ENCODE measurements at regions not wholly inside any gene's neighbourhood (a gene's known extent, or its start where the extent isn't known, plus 50 kb on each side); places are given as distances from the start of the nearest gene placed in this dataset.

DNA sequence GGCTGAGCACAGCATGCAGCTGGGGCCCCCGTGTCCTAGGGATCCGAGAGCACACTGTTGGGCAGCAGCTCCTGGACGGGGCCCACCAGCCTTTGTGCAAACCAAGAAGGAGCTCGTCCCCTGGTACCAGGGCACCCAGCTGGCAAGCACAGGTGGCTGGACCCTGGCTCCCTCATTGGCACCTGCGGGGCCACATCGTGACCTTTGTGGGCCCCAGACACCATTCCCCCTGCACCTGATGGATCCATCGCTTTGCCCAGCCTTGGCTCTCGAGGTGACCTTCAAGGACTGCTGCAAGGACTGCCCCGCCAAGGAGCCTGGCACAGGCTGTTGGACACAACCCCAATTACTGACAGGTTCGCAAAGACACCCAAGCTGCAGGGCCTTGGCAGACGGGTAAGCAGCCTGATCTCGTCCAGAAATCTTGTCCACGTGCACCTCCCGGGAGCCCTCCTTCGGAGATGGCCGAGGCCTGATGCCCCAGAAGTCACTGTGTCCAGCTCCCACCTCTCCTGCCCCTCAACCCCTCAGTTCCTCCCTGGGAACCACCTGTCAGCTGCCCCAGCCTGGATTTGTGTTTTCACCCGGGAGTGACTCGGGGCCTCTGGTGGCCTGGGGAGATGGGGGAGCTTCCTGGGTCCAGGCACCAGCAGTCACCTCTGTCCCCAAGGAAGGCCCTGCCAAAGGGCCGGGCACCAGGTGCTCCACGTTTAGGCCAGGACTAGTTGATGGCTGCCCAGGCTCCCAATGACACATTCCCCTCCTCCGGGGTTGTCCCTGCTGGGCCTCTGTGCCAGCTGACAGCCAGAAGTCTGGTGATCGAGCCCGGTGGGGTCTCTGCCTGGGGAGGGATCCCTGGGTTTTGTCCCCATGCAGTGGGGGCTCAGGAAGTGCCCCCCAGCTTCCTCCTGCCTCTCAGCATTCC lies 137.1 kb upstream of the PPP1R26 start:
- ATAC-seq = no peak
- TF ChIP-seq, protein P1, sequence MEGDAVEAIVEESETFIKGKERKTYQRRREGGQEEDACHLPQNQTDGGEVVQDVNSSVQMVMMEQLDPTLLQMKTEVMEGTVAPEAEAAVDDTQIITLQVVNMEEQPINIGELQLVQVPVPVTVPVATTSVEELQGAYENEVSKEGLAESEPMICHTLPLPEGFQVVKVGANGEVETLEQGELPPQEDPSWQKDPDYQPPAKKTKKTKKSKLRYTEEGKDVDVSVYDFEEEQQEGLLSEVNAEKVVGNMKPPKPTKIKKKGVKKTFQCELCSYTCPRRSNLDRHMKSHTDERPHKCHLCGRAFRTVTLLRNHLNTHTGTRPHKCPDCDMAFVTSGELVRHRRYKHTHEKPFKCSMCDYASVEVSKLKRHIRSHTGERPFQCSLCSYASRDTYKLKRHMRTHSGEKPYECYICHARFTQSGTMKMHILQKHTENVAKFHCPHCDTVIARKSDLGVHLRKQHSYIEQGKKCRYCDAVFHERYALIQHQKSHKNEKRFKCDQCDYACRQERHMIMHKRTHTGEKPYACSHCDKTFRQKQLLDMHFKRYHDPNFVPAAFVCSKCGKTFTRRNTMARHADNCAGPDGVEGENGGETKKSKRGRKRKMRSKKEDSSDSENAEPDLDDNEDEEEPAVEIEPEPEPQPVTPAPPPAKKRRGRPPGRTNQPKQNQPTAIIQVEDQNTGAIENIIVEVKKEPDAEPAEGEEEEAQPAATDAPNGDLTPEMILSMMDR (IDR thresholded peaks at IDR 0.05 in 4 of 5, conservative IDR thresholded peaks at IDR 0.05 in 1 of 5) = no peak
- TF ChIP-seq POLR2A (IDR thresholded peaks at IDR 0.05) = no peak
- Histone ChIP-seq H3K27me3 (peaks cover 8 to 25% (median 18%) of the 10 kb centered on the region in 3 donors), H3K4me3 (no peak overlapping the region), H3K27ac (no peak overlapping the region), H3K9me3 (no peaks in the 10 kb centered on the region), H3K36me3 (no peaks in the 10 kb centered on the region), H3K4me1 (no peaks in the 10 kb centered on the region)
- intact Hi-C loops (cut with DNase I; ENCODE audit: low total_unique reads) = no loop called here
- in situ Hi-C loops (cut with MboI; ENCODE audit: low sequenced_read_pairs in 4 of 4) = loop anchor here in 2 of 4 donors (10.0 kb wide), 1 partner anchor 258 kb away; the partner anchor contains the start of gene OLFM1 (in 2 of the 2)
- DNase-seq = no peak

DNA sequence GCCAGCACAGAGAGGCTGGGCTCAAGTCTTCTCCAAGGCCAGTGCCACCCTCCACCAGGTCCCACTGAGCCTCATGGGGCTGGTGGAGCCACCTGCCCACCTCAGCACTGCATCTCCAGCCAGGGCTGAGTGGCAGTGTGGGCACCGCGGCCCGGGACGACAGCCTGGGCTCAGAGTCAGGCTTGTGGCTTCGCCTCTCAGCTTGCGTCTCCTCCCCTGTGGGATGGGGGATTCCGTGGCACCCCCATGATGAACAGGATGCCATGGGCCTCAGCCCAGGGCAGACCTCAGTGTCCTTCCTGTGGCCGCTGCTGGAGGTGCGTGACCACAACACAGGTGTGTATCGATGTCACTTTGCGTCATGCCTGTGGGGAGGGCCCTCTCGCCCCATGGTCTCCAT lies 136.4 kb upstream of the PPP1R26 start:
- Histone ChIP-seq H3K4me1 (no peaks in the 10 kb centered on the region), H3K4me3 (no peak overlapping the region), H3K36me3 (no peaks in the 10 kb centered on the region), H3K9me3 (no peaks in the 10 kb centered on the region), H3K27me3 (peaks cover 8 to 25% (median 18%) of the 10 kb centered on the region in 3 donors), H3K27ac (no peak overlapping the region)
- DNase-seq = no peak
- intact Hi-C loops (cut with DNase I; ENCODE audit: low total_unique reads) (no loop called here), in situ Hi-C loops (cut with MboI; ENCODE audit: low sequenced_read_pairs in 4 of 4) (loop anchor here in 2 of 4 donors (10.0 kb wide), 1 partner anchor 258 kb away; the partner anchor contains the start of gene OLFM1 (in 2 of the 2))
- no peak for TF ChIP-seq POLR2A (IDR thresholded peaks at IDR 0.05)
- TF ChIP-seq, protein P1 (IDR thresholded peaks at IDR 0.05 in 4 of 5, conservative IDR thresholded peaks at IDR 0.05 in 1 of 5) = no peak
- no peak for ATAC-seq

DNA sequence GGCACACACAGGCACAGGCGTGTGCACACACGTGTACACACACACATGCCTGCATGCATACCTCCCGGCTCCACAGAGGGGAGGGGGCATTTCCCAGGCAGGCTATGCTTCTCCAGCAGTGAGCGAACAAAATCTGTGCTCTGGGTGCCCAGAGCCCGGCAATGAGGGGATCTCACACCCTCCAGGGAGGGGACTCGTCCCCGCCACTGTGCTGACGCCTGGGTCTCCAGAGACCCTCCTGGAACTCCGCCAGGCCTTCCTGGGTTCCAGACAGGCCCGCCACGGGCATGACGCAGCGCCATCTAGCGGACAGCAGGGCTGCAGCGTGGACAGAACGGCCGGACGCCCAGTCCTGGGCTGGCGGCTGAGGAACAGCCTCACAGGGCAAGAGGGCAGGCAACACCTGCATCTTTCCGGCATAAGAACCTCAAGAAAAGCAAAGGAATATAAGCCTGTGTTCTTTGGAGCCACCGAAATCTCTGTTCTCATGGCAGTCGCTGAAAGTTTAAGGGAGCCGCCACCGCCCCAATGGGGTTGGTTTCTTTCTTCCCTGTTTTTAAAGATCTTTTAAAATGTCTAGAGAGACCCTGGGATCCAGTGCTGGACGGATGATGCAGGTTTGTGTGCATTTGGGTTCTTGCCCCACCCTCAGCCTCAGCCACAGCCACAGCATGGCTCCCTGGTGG lies 135.6 kb upstream of the PPP1R26 start:
- Histone ChIP-seq H3K27me3 (peaks cover 10 to 29% (median 19%) of the 10 kb centered on the region in 3 donors), H3K4me1 (no peaks in the 10 kb centered on the region), H3K27ac (no peak overlapping the region), H3K4me3 (no peak overlapping the region), H3K36me3 (no peaks in the 10 kb centered on the region), H3K9me3 (no peaks in the 10 kb centered on the region)
- no peak for ATAC-seq
- in situ Hi-C loops (cut with MboI; ENCODE audit: low sequenced_read_pairs in 4 of 4) = loop anchor here in 2 of 4 donors (10.0 kb wide), 1 partner anchor 259 kb away; the partner anchor contains the start of gene OLFM1 (in 2 of the 2)
- DNase-seq = peak; percentile 13 to 16
- TF ChIP-seq, protein P1 (IDR thresholded peaks at IDR 0.05 in 4 of 5, conservative IDR thresholded peaks at IDR 0.05 in 1 of 5) = peak; percentile 66 to 89 (median 80)
- TF ChIP-seq POLR2A (IDR thresholded peaks at IDR 0.05) = no peak
- intact Hi-C loops (cut with DNase I; ENCODE audit: low total_unique reads) = loop anchor here (1.0 kb wide), 1 partner anchor 258 kb away; no protein-coding TSS in a partner anchor

DNA sequence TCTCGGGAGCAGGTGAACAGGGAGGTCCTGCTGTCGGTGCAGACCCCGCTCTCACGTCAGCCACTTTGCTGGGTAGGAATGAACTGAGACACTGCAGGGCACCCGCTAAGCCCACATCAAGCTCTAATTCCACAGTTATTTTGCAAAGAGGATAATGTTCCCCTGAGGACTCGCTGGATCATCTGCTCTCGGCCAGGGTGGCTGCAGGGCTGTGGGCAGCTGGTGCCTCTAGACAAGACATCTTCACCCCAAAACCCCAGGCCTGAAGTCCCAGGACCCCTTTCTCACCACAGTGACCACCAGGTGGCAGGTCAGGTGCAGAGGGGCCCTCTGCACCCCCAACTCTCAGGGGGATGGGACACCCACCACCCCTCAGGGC lies 135.1 kb upstream of the PPP1R26 start:
- Histone ChIP-seq H3K27me3 (peaks cover 15 to 34% (median 24%) of the 10 kb centered on the region in 3 donors), H3K4me1 (no peaks in the 10 kb centered on the region), H3K27ac (no peak overlapping the region), H3K36me3 (no peaks in the 10 kb centered on the region), H3K9me3 (no peaks in the 10 kb centered on the region), H3K4me3 (no peak overlapping the region)
- intact Hi-C loops (cut with DNase I; ENCODE audit: low total_unique reads) = loop anchor here (1.0 kb wide), 1 partner anchor 258 kb away; no protein-coding TSS in a partner anchor
- in situ Hi-C loops (cut with MboI; ENCODE audit: low sequenced_read_pairs in 4 of 4) = loop anchor here in 2 of 4 donors (10.0 kb wide), 1 partner anchor 260 kb away; the partner anchor contains the start of gene OLFM1 (in 2 of the 2)
- ATAC-seq (no peak), DNase-seq (no peak)
- TF ChIP-seq POLR2A (IDR thresholded peaks at IDR 0.05) = no peak
- TF ChIP-seq, protein P1 (IDR thresholded peaks at IDR 0.05 in 4 of 5, conservative IDR thresholded peaks at IDR 0.05 in 1 of 5) = no peak

Data from gastrocnemius medialis (tissue), 4 donors.